HG02981 (cell line): ENCODE measurements at regions not wholly inside any gene's neighbourhood (a gene's known extent, or its start where the extent isn't known, plus 50 kb on each side); places are given as distances from the start of the nearest gene placed in this dataset.

Experiments
- ATAC-seq: cut with Tn5 transposase; IDR thresholded peaks from one replicate; pipeline ENCODE4 v1.9.1; 2021; ENCODE audit warnings: mild to moderate bottlenecking, moderate library complexity; ENCODE audit not compliant: unreplicated experiment

DNA sequence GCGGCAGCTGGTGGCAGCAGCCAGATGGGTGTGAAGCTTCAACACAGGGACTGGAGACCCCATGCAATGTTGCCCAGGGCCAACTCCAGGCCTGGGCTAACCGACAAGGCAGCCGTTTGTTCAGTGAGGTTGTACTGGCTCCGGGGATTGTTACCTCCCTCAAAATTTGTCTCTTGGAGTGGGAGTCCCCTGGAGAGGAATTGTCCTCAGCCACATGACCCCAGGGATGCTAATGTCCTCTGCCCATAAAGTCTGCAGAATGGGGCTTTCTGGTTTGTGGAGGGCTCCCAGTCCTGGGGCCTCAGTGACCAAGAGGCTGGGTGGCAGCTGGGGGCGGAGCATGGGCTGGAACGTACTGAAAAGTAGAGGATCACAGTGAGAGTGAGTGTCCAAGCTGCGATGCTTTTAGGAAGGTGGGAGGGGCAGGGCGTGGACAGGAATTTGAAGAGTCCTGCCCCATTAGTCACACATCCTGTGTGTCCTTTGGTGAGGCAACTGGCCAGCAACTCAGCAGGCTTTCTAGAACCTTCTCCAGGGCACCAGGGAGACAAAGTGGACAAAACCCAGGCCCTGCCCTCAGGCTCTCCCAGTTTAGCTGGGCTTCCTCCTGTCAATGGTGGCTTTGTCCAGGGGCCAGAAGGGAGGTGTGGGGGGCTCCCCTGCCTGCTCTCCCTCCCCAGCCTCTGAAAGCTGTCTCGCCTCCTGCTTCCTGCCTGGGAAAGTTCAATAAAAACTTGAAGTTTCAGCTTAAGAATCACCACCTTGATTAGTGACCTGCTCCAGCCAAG, 114.0 kb downstream of the NSG2 start:
- ATAC-seq = no peak

DNA sequence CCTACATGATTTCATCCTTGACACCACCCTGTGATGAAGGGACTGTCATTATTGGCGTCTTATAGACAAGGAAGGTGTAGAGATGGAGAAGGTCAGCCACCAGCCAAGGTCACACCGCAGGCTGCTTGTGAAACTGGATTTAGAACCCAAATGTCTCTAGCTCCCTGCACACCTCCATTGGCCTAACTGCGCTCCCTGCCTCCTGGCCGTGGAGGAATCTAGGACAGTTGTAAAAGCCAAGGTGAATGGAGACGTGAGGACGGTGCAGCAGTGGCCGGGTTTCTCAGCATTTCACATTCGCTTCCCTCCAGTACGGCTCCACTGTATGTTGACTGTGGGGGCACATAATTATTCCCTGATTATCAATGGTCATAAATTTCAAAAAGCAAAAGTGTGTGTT, 119.9 kb downstream of the NSG2 start:
- no peak for ATAC-seq

DNA sequence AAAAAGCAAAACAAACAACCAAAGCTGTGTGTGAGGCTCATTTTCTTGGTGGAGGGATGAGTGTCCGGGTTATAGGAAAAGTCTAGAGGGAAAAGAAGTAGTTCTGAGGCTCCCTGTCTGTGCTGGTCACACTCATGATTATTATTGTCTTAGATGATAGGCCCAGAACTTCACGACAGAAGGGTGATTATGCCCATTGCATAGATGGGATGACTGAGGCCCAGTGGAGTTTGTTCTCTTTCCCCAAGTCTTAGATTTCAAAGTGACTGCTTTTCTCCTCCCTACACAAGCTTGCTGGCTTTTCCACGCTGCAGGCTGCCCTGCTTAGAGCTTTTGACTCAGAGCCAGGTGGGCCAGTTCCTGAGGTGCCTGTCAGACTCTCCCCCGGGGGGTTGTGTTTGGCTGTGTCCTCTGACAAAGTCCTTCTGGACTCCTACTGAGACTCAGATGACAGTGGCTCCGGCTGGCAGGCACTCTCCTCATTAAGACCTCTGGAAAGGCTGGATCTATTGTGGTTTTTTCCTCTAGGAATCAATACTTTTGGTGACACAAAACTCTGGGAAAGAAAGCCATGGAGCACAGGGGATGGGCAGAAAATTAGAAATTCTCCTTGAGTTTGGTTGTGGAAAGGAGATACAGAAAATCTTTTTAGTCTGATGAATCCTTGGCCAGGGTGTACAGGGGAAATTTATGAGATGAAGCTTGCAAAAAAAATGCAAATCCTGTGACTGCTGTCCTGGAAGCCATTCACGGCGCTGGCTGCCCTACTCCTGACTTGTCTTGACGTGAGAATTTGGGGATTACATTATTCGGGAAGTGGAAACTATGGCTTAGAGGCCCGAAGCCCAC, 120.9 kb downstream of the NSG2 start:
- ATAC-seq = no peak

- ATAC-seq = no peak
Measured at GRCh38 chr5:174167080-174167910, 121.8 kb downstream of the NSG2 start.

GRCh38 chr5:174172152-174172551, 126.6 kb downstream of the NSG2 start:
- ATAC-seq = no peak

GRCh38 chr5:174172566-174172965, 127.1 kb downstream of the NSG2 start:
- no peak for ATAC-seq

- no peak for ATAC-seq
Measured at GRCh38 chr5:174173766-174174165, 128.3 kb downstream of the NSG2 start.

DNA sequence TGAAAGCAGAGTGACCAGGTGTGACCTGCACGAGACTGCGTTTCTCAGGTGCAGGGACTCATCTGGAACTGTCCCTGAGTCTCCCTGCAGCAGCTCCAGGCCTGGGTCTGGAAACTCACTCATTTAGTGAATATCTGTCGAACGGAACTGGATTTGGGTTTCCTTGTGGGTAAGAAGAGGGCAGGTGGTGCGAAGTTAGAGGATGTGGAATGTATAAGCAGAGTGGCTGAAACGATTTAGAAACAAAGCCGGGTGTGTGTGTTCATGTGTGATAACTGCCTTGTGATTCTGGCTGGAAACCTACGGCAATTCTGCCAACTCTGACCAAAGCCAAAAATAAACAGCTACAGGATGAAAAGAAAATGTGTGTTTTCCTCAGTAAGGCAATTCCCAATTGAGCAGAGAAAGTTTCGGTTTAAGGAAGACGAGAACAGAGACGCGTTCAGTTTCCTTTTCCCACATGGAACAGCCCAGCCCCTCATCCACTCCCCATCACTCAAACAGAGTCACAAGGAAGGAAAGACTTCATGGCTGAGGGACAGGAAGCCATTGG, 130.3 kb downstream of the NSG2 start:
- ATAC-seq = no peak

- ATAC-seq = no peak
Measured at GRCh38 chr5:174176511-174176910, 131.0 kb downstream of the NSG2 start.

DNA sequence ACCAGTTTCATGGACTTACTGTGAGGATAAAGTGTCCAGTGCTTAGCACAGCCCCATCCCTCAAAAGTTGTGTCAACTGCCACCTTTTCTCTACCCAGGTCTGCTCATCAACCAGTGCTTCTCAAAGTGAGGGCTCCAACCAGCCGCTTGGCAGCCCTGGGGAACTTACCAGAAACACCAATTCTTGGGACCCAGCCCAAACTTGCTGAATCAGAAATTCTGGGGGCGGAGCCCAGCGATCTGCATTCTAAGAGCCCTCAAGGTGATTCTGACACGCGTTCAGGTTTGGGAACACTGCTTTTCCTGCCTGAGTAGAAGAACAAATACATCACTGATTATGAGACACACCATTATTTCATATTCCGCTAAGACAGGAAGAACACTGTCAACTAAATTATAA, 132.0 kb downstream of the NSG2 start:
- no peak for ATAC-seq

DNA sequence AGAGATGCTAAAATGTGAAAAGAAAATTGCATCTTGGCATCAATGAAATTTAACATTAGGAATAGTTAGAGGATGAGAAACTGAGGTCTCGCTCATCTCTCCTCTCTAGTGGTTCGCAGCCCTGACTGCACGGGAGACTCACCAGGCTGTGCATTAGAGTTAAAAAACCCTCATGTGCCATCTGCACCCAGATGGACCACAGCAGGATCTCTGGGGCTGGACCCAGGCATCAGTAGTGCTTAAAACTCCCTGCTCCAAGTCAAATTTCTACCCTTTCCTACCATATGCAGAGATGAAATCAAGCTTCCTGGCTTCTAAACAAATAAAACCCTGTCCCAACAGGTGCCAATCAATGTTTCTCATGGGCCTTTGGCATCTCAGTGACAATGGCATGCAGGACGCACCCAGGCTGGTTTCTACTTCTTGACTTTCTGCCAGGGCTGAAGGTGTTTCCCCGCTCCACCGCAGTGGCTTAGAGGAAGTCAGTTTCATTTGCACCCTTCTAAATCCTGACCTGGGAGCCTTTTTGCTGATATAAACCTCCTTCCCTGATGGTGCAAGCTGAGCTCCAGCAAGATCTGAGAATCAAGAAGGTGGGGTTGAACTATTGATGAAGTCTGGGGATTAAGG, 132.6 kb downstream of the NSG2 start:
- no peak for ATAC-seq

GRCh38 chr5:174180639-174181038, 135.1 kb downstream of the NSG2 start:
- ATAC-seq = no peak

GRCh38 chr5:174182111-174182510, 136.6 kb downstream of the NSG2 start:
- no peak for ATAC-seq

DNA sequence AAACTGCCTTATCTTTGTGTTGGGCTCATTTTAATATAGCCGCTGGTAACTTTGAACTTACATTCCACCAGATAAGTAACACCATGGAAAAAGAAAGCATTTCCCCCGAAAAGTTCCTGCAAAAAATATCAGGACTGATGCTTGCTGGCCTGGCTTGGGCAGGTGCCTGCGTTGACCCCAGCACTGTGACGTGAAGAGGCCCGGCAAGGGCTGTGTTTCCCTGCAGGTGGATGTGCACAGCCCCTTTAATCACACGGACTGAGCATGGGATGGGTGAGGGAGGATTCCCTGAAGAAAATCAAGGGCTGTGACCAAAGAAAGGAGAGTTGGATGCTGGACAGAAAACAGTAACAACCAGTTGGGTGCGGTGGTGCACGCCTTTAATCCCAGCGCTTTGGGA, 138.2 kb downstream of the NSG2 start:
- no peak for ATAC-seq

- ATAC-seq = no peak
Measured at GRCh38 chr5:174185506-174185905, 140.0 kb downstream of the NSG2 start.

GRCh38 chr5:174186096-174186695, 140.7 kb downstream of the NSG2 start:
- no peak for ATAC-seq

GRCh38 chr5:174187001-174187400, 141.5 kb downstream of the NSG2 start:
- no peak for ATAC-seq

DNA sequence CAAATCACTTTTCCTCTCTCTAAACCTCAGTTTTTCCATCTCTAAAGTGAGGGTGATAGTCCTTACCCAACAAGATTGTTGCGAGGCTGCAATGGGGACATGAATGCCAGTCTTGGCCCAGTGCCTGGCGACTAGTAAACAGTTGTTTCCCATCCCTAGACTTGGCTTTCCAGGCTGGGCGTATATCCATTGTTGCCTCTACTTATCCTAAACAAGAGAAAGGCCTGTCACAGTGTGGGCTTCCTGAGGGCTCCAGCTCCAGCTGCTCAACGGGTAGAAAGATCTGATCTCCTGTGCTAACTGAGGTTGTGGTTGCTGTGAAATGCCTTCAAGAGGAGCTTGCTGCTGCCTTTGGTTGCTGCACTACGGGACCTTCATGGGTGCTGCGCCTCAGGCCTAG, 142.0 kb downstream of the NSG2 start:
- ATAC-seq = no peak

GRCh38 chr5:174188295-174188694, 142.8 kb downstream of the NSG2 start:
- ATAC-seq = no peak
